Mesothelial cell of epicardium (in vitro differentiated cells): ENCODE measurements at regions not wholly inside any gene's neighbourhood (a gene's known extent, or its start where the extent isn't known, plus 50 kb on each side); places are given as distances from the start of the nearest gene placed in this dataset.

Experiments used
- DNase-seq, 2 experiments: peaks; one replicate each; pipeline ENCODE4 v3.0.0; 2021; ENCODE audit warnings: low spot score in 2 of 2; ENCODE audit not compliant: unreplicated experiment in 2 of 2
- H3K27ac Mint-ChIP-seq: 2 replicates; pipeline ENCODE4 v1.8.0; 2021; ENCODE audit warnings: mixed read lengths
- H3K27me3 Mint-ChIP-seq: 2 replicates; pipeline ENCODE4 v1.8.0; 2021; ENCODE audit warnings: low read depth, mixed read lengths
- H3K36me3 Mint-ChIP-seq: 2 replicates; pipeline ENCODE4 v1.8.0; 2021; ENCODE audit warnings: mixed read lengths
- H3K4me1 Mint-ChIP-seq: 2 replicates; pipeline ENCODE4 v1.8.0; 2021; ENCODE audit warnings: mixed read lengths
- H3K4me3 Mint-ChIP-seq: 2 replicates; pipeline ENCODE4 v1.8.0; 2021; ENCODE audit warnings: mild to moderate bottlenecking, moderate library complexity, mixed read lengths
- H3K9me3 Mint-ChIP-seq: 2 replicates; pipeline ENCODE4 v1.8.0; 2021; ENCODE audit warnings: mixed read lengths
- TF ChIP-seq, protein P1 (sequence below): fragments of 200-600 bp; sonication (generic); IDR thresholded peaks from one replicate; pipeline ENCODE4 v1.5.0; 2021; ENCODE audit warnings: antibody characterized with exemption; ENCODE audit not compliant: unreplicated experiment

DNA sequence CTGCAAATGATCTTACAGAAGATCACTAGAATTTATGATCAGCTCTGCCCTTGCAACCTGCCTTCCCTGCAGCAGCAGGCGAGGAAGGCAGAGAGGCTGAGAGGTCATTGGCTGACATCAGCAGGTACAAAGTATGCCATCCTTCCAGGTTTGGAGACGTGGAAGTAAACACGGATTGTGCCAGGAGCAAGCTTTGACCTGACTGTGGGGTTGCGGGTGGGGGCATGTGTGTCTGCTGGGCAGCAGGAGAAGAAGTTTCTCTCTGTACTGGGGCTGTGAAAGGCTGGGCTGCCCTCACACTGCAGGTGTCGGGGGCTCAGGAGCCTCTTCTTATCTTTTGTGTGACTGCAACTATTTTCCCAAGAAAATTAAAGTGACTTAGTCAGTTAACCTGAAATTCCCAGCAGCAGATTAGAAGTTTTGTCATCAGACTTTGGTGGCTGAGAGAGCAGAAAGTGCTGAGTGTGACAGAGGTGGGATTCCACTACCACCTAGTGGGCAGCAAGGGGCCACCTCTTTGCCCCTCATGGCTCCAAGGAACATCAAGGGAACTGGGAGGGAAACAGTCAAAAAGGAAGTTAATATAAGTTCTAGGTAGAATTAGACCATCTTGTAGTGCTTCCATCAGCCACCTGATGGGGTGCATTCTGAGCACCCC lies 565.9 kb downstream of the ETS1 start:
- Mint-ChIP-seq H3K9me3 (no peaks in the 10 kb centered on the region), H3K4me3 (no peak overlapping the region), H3K27me3 (peaks cover 1% of the 10 kb centered on the region), H3K27ac (no peak overlapping the region), H3K36me3 (no peaks in the 10 kb centered on the region), H3K4me1 (peaks cover 2% of the 10 kb centered on the region)
- no peak for DNase-seq
- TF ChIP-seq, protein P1, sequence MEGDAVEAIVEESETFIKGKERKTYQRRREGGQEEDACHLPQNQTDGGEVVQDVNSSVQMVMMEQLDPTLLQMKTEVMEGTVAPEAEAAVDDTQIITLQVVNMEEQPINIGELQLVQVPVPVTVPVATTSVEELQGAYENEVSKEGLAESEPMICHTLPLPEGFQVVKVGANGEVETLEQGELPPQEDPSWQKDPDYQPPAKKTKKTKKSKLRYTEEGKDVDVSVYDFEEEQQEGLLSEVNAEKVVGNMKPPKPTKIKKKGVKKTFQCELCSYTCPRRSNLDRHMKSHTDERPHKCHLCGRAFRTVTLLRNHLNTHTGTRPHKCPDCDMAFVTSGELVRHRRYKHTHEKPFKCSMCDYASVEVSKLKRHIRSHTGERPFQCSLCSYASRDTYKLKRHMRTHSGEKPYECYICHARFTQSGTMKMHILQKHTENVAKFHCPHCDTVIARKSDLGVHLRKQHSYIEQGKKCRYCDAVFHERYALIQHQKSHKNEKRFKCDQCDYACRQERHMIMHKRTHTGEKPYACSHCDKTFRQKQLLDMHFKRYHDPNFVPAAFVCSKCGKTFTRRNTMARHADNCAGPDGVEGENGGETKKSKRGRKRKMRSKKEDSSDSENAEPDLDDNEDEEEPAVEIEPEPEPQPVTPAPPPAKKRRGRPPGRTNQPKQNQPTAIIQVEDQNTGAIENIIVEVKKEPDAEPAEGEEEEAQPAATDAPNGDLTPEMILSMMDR: no peak

DNA sequence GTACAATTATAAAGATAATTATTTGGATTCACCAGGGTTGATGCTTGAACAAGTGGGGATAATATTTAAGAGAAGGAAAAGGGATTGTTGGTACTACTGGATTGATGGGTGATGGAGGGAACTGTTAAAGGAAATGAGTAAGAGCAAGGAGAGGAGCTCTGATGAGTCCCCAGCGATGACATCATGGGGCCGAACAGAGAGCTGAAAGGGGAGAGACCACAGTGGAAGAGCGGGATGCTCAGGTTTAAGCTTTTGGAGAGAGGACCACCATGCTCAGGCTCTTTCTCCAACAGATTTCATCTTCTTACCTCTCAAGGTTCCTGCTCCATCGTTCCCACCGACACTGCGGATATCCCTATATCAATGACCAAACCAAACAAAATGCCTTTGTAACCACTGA lies 568.7 kb downstream of the ETS1 start:
- no peak overlapping the region for H3K27ac Mint-ChIP-seq
- H3K9me3 Mint-ChIP-seq: no peaks in the 10 kb centered on the region
- TF ChIP-seq, protein P1: no peak
- H3K27me3 Mint-ChIP-seq: peaks cover 6% of the 10 kb centered on the region
- no peak for DNase-seq
- peaks cover 2% of the 10 kb centered on the region for H3K4me1 Mint-ChIP-seq
- H3K36me3 Mint-ChIP-seq: no peaks in the 10 kb centered on the region
- no peak overlapping the region for H3K4me3 Mint-ChIP-seq

DNA sequence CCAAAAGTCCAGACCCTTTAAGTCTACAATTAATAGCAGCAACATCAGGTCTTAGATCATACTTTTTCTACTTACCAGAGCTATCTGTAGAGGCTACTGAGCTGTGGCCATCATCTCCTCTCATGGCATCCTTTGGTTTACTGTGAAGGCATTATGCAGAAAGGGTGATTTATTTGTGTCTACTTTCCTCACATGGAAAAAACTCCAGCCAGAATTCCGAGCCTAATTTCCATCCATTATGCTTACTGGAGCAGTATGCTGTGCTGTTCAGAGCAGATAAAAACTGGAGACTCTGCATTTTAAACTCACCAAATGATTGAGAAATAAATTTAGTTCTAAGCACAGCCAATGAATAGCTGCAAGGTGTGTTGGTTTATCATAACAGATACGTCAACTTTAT lies 581.8 kb downstream of the ETS1 start:
- no peaks in the 10 kb centered on the region for H3K27me3 Mint-ChIP-seq
- peaks cover 5% of the 10 kb centered on the region for H3K36me3 Mint-ChIP-seq
- no peak for DNase-seq
- H3K27ac Mint-ChIP-seq: no peak overlapping the region
- TF ChIP-seq, protein P1: no peak
- H3K4me1 Mint-ChIP-seq: no peaks in the 10 kb centered on the region
- peaks cover 41% of the 10 kb centered on the region for H3K9me3 Mint-ChIP-seq
- H3K4me3 Mint-ChIP-seq: no peak overlapping the region

DNA sequence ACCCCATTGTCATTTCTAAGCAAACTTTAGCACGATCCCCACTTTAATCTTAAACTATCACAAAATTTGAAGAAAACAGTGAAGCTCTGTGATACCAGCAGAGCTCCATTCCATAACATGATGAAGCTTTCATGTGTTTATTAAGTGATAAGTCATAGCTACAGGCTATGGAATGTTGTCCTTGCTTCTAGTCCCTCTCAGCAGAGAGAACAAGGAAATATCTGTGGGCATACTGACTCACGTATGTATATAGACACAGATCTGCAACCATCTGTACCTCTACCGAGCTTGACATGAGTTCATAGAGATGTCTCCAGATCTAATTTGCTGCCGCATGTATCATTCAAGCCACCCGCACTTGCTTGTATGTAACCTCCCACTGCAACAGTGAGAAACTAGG lies 588.9 kb downstream of the ETS1 start:
- peaks cover 6% of the 10 kb centered on the region for H3K9me3 Mint-ChIP-seq

DNA sequence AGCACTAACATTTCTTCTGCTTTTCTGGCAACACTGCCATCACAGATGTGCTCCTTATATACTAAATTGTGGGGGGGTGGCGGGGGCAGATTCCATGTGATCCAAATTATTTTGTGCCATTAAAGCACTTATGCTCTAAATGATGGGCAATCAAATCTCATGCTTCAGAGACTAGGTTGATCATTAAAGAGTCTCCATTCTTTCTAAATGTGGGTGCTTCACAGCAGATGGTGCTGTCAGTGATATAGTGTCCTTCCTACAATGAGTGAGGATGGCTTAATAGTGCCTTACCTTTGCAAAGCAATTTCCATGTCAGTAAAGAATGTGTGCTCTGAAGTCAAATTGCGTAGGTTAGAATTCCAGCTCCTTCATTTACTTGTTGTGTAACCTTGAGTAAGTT lies 589.8 kb downstream of the ETS1 start:
- H3K4me3 Mint-ChIP-seq: no peak overlapping the region
- H3K36me3 Mint-ChIP-seq: no peaks in the 10 kb centered on the region
- TF ChIP-seq, protein P1: no peak
- no peak overlapping the region for H3K27ac Mint-ChIP-seq
- peaks cover 4% of the 10 kb centered on the region for H3K9me3 Mint-ChIP-seq
- DNase-seq: no peak
- H3K27me3 Mint-ChIP-seq: no peaks in the 10 kb centered on the region
- H3K4me1 Mint-ChIP-seq: peaks cover 9% of the 10 kb centered on the region

More for the DNA sequence above, 588.9 kb downstream of the ETS1 start:
- no peaks in the 10 kb centered on the region for H3K36me3 Mint-ChIP-seq
- no peaks in the 10 kb centered on the region for H3K27me3 Mint-ChIP-seq
- H3K4me3 Mint-ChIP-seq: no peak overlapping the region
- H3K27ac Mint-ChIP-seq: no peak overlapping the region
- DNase-seq: no peak
- H3K4me1 Mint-ChIP-seq: peaks cover 9% of the 10 kb centered on the region
- TF ChIP-seq, protein P1: no peak

DNA sequence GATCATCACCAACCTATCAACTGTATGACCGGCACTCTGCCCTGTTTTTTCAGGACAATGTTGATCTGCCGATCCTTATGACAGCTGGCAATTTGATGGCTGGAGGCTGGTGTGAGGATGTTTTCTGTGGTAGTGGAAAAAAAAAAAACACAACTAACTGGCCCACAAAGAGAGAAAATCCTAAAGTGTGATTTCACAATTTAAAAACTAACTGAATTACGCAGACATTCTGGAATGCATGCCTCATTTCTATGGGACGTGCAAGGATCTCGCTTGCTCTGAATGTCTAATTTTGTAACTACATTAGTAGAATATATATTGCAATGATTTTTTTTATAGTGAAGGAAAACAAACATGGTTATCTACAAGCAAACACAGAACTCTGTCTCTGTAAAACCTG lies 590.5 kb downstream of the ETS1 start:
- TF ChIP-seq, protein P1: no peak
- H3K4me3 Mint-ChIP-seq: no peak overlapping the region
- H3K36me3 Mint-ChIP-seq: no peaks in the 10 kb centered on the region
- H3K27ac Mint-ChIP-seq: no peak overlapping the region
- DNase-seq: no peak
- no peaks in the 10 kb centered on the region for H3K27me3 Mint-ChIP-seq
- no peaks in the 10 kb centered on the region for H3K9me3 Mint-ChIP-seq
- peaks cover 9% of the 10 kb centered on the region for H3K4me1 Mint-ChIP-seq
